WTC11 (cell line): ENCODE measurements at regions not wholly inside any gene's neighbourhood (a gene's known extent, or its start where the extent isn't known, plus 50 kb on each side); places are given as distances from the start of the nearest gene placed in this dataset.

Experiments
- ATAC-seq: fragments of 200-7000 bp; cut with Tn5 transposase; 2 replicates; pipeline ENCODE4 v1.10.0; 2021; ENCODE audit warnings: mild to moderate bottlenecking, moderate library complexity
- CTCF ChIA-PET: fragments of 300-600 bp; sonication (Branson Sonifier 250); formaldehyde crosslinking; loops from one replicate; lab custom pipeline; 2021; ENCODE audit warnings: antibody characterized with exemption; lab: Charles Lee
- POLR2A ChIA-PET: fragments of 350-600 bp; sonication (Branson Sonifier 250); formaldehyde crosslinking; loops from one replicate; lab custom pipeline; 2021; ENCODE audit warnings: antibody characterized with exemption; lab: Charles Lee
- DNase-seq: peaks from one replicate; pipeline ENCODE4 v3.0.0; 2021; ENCODE audit warnings: low spot score
- H3K27ac Mint-ChIP-seq: 2 replicates; pipeline ENCODE4 v1.8.0; 2021; ENCODE audit warnings: mixed read lengths
- H3K27me3 Mint-ChIP-seq: 2 replicates; pipeline ENCODE4 v1.8.0; 2021; ENCODE audit warnings: low read depth, mild to moderate bottlenecking, moderate library complexity, mixed read lengths
- H3K36me3 Mint-ChIP-seq: 2 replicates; pipeline ENCODE4 v1.8.0; 2021; ENCODE audit warnings: mixed read lengths
- H3K4me1 Mint-ChIP-seq: 2 replicates; pipeline ENCODE4 v1.8.0; 2022; ENCODE audit warnings: mixed read lengths
- H3K4me3 Mint-ChIP-seq: 2 replicates; pipeline ENCODE4 v1.8.0; 2021; ENCODE audit warnings: mild to moderate bottlenecking, moderate library complexity, mixed read lengths
- H3K9me3 Mint-ChIP-seq: 2 replicates; pipeline ENCODE4 v1.8.0; 2021; ENCODE audit warnings: mixed read lengths
- CREM ChIP-seq: sonication (generic); formaldehyde crosslinking; IDR thresholded peaks from 2 replicates; pipeline ENCODE4 v1.8.1; 2022; ENCODE audit warnings: mild to moderate bottlenecking, missing genetic modification reagents, moderate library complexity
- FOXK1 ChIP-seq: sonication (generic); formaldehyde crosslinking; IDR thresholded peaks from 2 replicates; pipeline ENCODE4 v1.8.0; 2022; ENCODE audit warnings: mild to moderate bottlenecking, moderate library complexity, missing genetic modification reagents
- FOXP1 ChIP-seq: sonication (generic); formaldehyde crosslinking; IDR thresholded peaks from 2 replicates; pipeline ENCODE4 v1.8.0; 2022; ENCODE audit warnings: missing genetic modification reagents, mild to moderate bottlenecking, moderate library complexity, borderline replicate concordance
- KAT7 ChIP-seq: sonication (generic); formaldehyde crosslinking; IDR thresholded peaks from 2 replicates; pipeline ENCODE4 v1.8.1; 2023; ENCODE audit warnings: missing genetic modification reagents, mild to moderate bottlenecking, borderline replicate concordance
- TCF7 ChIP-seq: sonication (generic); formaldehyde crosslinking; IDR thresholded peaks from 2 replicates; pipeline ENCODE4 v1.8.0; 2022; ENCODE audit warnings: mild to moderate bottlenecking, low read depth, missing genetic modification reagents, moderate library complexity
- TEAD1 ChIP-seq: sonication (generic); formaldehyde crosslinking; IDR thresholded peaks from 2 replicates; pipeline ENCODE4 v1.8.0; 2022; ENCODE audit warnings: mild to moderate bottlenecking, missing genetic modification reagents
- ZBTB21 ChIP-seq: sonication (generic); formaldehyde crosslinking; IDR thresholded peaks from 2 replicates; pipeline ENCODE4 v1.8.1; 2023; ENCODE audit warnings: mild to moderate bottlenecking, missing genetic modification reagents, borderline replicate concordance
- ZNF219 ChIP-seq: sonication (generic); formaldehyde crosslinking; IDR thresholded peaks from 2 replicates; pipeline ENCODE4 v1.8.0; 2023; ENCODE audit warnings: missing genetic modification reagents, mild to moderate bottlenecking, borderline replicate concordance
- TF ChIP-seq, protein P1 (sequence below): fragments of 250-450 bp; sonication (Bioruptor Pico); IDR thresholded peaks from 2 replicates; pipeline ENCODE4 v1.9.0; 2021; ENCODE audit warnings: mild to moderate bottlenecking, borderline replicate concordance
- TF ChIP-seq, protein P2 (sequence below): fragments of 250-450 bp; sonication (Bioruptor Pico); IDR thresholded peaks from 2 replicates; pipeline ENCODE4 v1.8.0; 2021; ENCODE audit warnings: mild to moderate bottlenecking
- TF ChIP-seq, protein P3 (sequence below): sonication (generic); formaldehyde crosslinking; IDR thresholded peaks from 2 replicates; pipeline ENCODE4 v1.8.0; 2023; ENCODE audit warnings: missing genetic modification reagents
- TF ChIP-seq, protein P4 (sequence below): fragments of 250-450 bp; sonication (Bioruptor Pico); IDR thresholded peaks from 2 replicates; pipeline ENCODE4 v1.9.0; 2021; ENCODE audit warnings: mild to moderate bottlenecking
- TF ChIP-seq, protein P5 (sequence below): sonication (generic); formaldehyde crosslinking; conservative IDR thresholded peaks from 2 replicates; pipeline ENCODE4 v1.8.1; 2022; ENCODE audit warnings: mild to moderate bottlenecking, missing genetic modification reagents
- TF ChIP-seq, protein P6 (sequence below): sonication (generic); formaldehyde crosslinking; IDR thresholded peaks from 2 replicates; pipeline ENCODE4 v1.8.1; 2023; ENCODE audit warnings: mild to moderate bottlenecking, missing genetic modification reagents
- TF ChIP-seq, protein P7 (sequence below): sonication (generic); formaldehyde crosslinking; IDR thresholded peaks from 2 replicates; pipeline ENCODE4 v1.8.1; 2023; ENCODE audit warnings: mild to moderate bottlenecking, missing genetic modification reagents, borderline replicate concordance
- TF ChIP-seq, protein P8 (sequence below): fragments of 200-600 bp; IDR thresholded peaks from 2 replicates; pipeline ENCODE4 v1.8.0; 2022; ENCODE audit warnings: antibody characterized with exemption

DNA sequence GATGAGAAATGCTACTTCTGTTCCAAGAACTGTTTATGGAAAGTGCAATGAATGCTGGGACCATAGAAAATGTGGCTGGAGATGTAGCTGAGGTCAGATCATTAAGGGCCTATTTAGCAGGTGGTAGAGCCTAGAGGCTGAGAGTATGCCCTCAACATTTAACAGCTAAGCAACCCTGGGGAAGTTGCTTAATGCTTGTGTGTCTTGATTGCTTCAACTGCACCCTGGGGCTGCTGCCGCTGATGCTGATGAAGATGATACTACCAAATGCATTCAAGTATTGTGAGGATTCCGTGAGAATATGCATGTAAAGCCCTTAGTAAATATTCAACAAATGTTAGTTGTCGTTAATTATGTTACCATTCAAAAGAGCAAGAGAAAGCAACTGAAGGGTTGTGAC lies 273.2 kb downstream of the BCL11A start (continued):
- TF ChIP-seq, protein P1, sequence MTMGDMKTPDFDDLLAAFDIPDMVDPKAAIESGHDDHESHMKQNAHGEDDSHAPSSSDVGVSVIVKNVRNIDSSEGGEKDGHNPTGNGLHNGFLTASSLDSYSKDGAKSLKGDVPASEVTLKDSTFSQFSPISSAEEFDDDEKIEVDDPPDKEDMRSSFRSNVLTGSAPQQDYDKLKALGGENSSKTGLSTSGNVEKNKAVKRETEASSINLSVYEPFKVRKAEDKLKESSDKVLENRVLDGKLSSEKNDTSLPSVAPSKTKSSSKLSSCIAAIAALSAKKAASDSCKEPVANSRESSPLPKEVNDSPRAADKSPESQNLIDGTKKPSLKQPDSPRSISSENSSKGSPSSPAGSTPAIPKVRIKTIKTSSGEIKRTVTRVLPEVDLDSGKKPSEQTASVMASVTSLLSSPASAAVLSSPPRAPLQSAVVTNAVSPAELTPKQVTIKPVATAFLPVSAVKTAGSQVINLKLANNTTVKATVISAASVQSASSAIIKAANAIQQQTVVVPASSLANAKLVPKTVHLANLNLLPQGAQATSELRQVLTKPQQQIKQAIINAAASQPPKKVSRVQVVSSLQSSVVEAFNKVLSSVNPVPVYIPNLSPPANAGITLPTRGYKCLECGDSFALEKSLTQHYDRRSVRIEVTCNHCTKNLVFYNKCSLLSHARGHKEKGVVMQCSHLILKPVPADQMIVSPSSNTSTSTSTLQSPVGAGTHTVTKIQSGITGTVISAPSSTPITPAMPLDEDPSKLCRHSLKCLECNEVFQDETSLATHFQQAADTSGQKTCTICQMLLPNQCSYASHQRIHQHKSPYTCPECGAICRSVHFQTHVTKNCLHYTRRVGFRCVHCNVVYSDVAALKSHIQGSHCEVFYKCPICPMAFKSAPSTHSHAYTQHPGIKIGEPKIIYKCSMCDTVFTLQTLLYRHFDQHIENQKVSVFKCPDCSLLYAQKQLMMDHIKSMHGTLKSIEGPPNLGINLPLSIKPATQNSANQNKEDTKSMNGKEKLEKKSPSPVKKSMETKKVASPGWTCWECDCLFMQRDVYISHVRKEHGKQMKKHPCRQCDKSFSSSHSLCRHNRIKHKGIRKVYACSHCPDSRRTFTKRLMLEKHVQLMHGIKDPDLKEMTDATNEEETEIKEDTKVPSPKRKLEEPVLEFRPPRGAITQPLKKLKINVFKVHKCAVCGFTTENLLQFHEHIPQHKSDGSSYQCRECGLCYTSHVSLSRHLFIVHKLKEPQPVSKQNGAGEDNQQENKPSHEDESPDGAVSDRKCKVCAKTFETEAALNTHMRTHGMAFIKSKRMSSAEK, result no peak
- TF ChIP-seq, protein P2, sequence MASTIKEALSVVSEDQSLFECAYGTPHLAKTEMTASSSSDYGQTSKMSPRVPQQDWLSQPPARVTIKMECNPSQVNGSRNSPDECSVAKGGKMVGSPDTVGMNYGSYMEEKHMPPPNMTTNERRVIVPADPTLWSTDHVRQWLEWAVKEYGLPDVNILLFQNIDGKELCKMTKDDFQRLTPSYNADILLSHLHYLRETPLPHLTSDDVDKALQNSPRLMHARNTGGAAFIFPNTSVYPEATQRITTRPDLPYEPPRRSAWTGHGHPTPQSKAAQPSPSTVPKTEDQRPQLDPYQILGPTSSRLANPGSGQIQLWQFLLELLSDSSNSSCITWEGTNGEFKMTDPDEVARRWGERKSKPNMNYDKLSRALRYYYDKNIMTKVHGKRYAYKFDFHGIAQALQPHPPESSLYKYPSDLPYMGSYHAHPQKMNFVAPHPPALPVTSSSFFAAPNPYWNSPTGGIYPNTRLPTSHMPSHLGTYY (CRISPR knock-in tag), result no peak
- TF ChIP-seq, protein P3, sequence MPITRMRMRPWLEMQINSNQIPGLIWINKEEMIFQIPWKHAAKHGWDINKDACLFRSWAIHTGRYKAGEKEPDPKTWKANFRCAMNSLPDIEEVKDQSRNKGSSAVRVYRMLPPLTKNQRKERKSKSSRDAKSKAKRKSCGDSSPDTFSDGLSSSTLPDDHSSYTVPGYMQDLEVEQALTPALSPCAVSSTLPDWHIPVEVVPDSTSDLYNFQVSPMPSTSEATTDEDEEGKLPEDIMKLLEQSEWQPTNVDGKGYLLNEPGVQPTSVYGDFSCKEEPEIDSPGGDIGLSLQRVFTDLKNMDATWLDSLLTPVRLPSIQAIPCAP, result no peak
- TF ChIP-seq, protein P4, sequence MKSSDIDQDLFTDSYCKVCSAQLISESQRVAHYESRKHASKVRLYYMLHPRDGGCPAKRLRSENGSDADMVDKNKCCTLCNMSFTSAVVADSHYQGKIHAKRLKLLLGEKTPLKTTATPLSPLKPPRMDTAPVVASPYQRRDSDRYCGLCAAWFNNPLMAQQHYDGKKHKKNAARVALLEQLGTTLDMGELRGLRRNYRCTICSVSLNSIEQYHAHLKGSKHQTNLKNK (CRISPR knock-in tag), result no peak
- TF ChIP-seq, protein P5, sequence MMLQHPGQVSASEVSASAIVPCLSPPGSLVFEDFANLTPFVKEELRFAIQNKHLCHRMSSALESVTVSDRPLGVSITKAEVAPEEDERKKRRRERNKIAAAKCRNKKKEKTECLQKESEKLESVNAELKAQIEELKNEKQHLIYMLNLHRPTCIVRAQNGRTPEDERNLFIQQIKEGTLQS (CRISPR knock-in tag), result no peak
- TF ChIP-seq FOXP1 (CRISPR knock-in tag), result no peak
- no peak for TF ChIP-seq TCF7 (CRISPR knock-in tag)
- TF ChIP-seq, protein P6, sequence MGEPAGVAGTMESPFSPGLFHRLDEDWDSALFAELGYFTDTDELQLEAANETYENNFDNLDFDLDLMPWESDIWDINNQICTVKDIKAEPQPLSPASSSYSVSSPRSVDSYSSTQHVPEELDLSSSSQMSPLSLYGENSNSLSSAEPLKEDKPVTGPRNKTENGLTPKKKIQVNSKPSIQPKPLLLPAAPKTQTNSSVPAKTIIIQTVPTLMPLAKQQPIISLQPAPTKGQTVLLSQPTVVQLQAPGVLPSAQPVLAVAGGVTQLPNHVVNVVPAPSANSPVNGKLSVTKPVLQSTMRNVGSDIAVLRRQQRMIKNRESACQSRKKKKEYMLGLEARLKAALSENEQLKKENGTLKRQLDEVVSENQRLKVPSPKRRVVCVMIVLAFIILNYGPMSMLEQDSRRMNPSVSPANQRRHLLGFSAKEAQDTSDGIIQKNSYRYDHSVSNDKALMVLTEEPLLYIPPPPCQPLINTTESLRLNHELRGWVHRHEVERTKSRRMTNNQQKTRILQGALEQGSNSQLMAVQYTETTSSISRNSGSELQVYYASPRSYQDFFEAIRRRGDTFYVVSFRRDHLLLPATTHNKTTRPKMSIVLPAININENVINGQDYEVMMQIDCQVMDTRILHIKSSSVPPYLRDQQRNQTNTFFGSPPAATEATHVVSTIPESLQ, result no peak
- TF ChIP-seq, protein P7, sequence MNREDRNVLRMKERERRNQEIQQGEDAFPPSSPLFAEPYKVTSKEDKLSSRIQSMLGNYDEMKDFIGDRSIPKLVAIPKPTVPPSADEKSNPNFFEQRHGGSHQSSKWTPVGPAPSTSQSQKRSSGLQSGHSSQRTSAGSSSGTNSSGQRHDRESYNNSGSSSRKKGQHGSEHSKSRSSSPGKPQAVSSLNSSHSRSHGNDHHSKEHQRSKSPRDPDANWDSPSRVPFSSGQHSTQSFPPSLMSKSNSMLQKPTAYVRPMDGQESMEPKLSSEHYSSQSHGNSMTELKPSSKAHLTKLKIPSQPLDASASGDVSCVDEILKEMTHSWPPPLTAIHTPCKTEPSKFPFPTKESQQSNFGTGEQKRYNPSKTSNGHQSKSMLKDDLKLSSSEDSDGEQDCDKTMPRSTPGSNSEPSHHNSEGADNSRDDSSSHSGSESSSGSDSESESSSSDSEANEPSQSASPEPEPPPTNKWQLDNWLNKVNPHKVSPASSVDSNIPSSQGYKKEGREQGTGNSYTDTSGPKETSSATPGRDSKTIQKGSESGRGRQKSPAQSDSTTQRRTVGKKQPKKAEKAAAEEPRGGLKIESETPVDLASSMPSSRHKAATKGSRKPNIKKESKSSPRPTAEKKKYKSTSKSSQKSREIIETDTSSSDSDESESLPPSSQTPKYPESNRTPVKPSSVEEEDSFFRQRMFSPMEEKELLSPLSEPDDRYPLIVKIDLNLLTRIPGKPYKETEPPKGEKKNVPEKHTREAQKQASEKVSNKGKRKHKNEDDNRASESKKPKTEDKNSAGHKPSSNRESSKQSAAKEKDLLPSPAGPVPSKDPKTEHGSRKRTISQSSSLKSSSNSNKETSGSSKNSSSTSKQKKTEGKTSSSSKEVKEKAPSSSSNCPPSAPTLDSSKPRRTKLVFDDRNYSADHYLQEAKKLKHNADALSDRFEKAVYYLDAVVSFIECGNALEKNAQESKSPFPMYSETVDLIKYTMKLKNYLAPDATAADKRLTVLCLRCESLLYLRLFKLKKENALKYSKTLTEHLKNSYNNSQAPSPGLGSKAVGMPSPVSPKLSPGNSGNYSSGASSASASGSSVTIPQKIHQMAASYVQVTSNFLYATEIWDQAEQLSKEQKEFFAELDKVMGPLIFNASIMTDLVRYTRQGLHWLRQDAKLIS (CRISPR knock-in tag), result no peak
- no peak for TF ChIP-seq CREM
- no peak for TF ChIP-seq ZNF219 (CRISPR knock-in tag)

DNA sequence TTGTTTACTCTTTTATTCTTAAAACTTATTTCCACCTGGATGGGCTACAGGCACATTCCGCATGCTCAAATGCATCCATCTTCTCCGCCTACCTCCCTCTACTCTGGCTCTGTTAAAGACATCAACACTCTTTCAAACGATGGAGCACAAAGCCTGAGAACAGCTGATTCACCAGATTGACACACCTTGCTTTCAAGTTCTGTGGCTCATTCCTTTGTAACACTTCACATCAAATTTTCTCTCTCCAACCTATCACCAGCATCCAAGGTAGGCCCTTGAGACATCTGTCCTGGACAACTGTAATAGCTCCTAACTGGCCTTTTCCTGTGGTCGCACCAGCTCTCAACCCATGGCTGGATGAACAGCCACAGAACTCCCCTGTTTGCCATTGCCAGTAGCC lies 274.5 kb downstream of the BCL11A start:
- DNase-seq, result no peak
- 0 out of 2 replicates have a peak, but pooled peaks cover 4% of the 10 kb centered on the region for H3K4me1 Mint-ChIP-seq
- H3K36me3 Mint-ChIP-seq, result peaks cover 13% of the 10 kb centered on the region
- H3K27ac Mint-ChIP-seq, result no peak overlapping the region
- H3K27me3 Mint-ChIP-seq, result no peaks in the 10 kb centered on the region; the same call in 1 of the 2 replicates
- H3K4me3 Mint-ChIP-seq, result no peak overlapping the region
- POLR2A ChIA-PET, result no interaction called here
- H3K9me3 Mint-ChIP-seq, result peaks cover 16% of the 10 kb centered on the region
- CTCF ChIA-PET, result no interaction called here
- no peak for ATAC-seq
- TF ChIP-seq TEAD1 (CRISPR knock-in tag) (no peak), ZBTB21 (CRISPR knock-in tag) (no peak), FOXK1 (CRISPR knock-in tag) (no peak), KAT7 (CRISPR knock-in tag) (no peak)
- TF ChIP-seq, protein P6, result no peak
- TF ChIP-seq, protein P8, sequence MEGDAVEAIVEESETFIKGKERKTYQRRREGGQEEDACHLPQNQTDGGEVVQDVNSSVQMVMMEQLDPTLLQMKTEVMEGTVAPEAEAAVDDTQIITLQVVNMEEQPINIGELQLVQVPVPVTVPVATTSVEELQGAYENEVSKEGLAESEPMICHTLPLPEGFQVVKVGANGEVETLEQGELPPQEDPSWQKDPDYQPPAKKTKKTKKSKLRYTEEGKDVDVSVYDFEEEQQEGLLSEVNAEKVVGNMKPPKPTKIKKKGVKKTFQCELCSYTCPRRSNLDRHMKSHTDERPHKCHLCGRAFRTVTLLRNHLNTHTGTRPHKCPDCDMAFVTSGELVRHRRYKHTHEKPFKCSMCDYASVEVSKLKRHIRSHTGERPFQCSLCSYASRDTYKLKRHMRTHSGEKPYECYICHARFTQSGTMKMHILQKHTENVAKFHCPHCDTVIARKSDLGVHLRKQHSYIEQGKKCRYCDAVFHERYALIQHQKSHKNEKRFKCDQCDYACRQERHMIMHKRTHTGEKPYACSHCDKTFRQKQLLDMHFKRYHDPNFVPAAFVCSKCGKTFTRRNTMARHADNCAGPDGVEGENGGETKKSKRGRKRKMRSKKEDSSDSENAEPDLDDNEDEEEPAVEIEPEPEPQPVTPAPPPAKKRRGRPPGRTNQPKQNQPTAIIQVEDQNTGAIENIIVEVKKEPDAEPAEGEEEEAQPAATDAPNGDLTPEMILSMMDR, result no peak
